ENCODE measurements at regions not wholly inside any gene's neighbourhood (a gene's known extent, or its start where the extent isn't known, plus 50 kb on each side); places are given as distances from the start of the nearest gene placed in this dataset.
"Not testable (repeated sequence)": the region's sequence is repeated elsewhere in the genome, so short reads cannot be mapped to it uniquely, and the experiment has no call there.

- intact Hi-C loops (cut with DNase I) = no loop called here
- Histone ChIP-seq H3K4me3 (no peak overlapping the region), H3K27ac (no peak overlapping the region), H3K9me3 (replicated peaks in 1 of 3) (no peaks in the 10 kb centered on the region), H3K36me3 (replicated peaks in 1 of 2) (no peaks in the 10 kb centered on the region), H3K27me3 (peaks cover 17% of the 10 kb centered on the region), H3K4me1 (replicated peaks in 1 of 2) (no peaks in the 10 kb centered on the region)
- DNase-seq = no peak
- TF ChIP-seq POLR2A (IDR thresholded peaks at IDR 0.05) (no peak), CTCF (IDR thresholded peaks at IDR 0.05) (no peak)
- WGBS, 4 donors = 50 to 65% (median 56%) methylated on average over 2 of the region's 2 CpGs; no CpG with 5 or more reads in 1 of the 4 donors
Measured at GRCh38 chrX:115978068-115978467, 192.5 kb upstream of the AGTR2 start.

- H3K9me3 ChIP-seq (replicated peaks in 1 of 3); DNase-seq; H3K27ac ChIP-seq; H3K36me3 ChIP-seq (replicated peaks in 1 of 2); intact Hi-C loops (cut with DNase I); H3K4me1 ChIP-seq (replicated peaks in 1 of 2); H3K4me3 ChIP-seq: not testable (repeated sequence)
- 67 to 91% (median 72%) methylated on average over 1 of the region's 1 CpG for WGBS, 4 donors
- peaks cover 37% of the 10 kb centered on the region for H3K27me3 ChIP-seq
Measured at GRCh38 chrX:115983148-115983547, 187.4 kb upstream of the AGTR2 start.

- WGBS, 4 donors = 38 to 81% (median 61%) methylated on average over 1 of the region's 1 CpG
- intact Hi-C loops (cut with DNase I); H3K4me3 ChIP-seq; H3K27ac ChIP-seq; DNase-seq; H3K9me3 ChIP-seq (replicated peaks in 1 of 3); H3K4me1 ChIP-seq (replicated peaks in 1 of 2); H3K36me3 ChIP-seq (replicated peaks in 1 of 2): not testable (repeated sequence)
- peaks cover 29% of the 10 kb centered on the region for H3K27me3 ChIP-seq
Measured at GRCh38 chrX:115987464-115987863, 183.1 kb upstream of the AGTR2 start.

- DNase-seq = no peak
- Histone ChIP-seq H3K4me3 (no peak overlapping the region), H3K9me3 (replicated peaks in 1 of 3) (no peaks in the 10 kb centered on the region), H3K36me3 (replicated peaks in 1 of 2) (no peaks in the 10 kb centered on the region), H3K27me3 (peaks cover 16% of the 10 kb centered on the region), H3K27ac (no peak overlapping the region), H3K4me1 (replicated peaks in 1 of 2) (no peaks in the 10 kb centered on the region)
- TF ChIP-seq POLR2A (IDR thresholded peaks at IDR 0.05) (no peak), CTCF (IDR thresholded peaks at IDR 0.05) (no peak)
- WGBS, 4 donors = 14 to 26% (median 17%) methylated on average over 3 of the region's 3 CpGs
- intact Hi-C loops (cut with DNase I) = no loop called here
Measured at GRCh38 chrX:115988825-115989224, 181.7 kb upstream of the AGTR2 start.

GRCh38 chrX:115989686-115990085 lies 180.9 kb upstream of the AGTR2 start:
- Histone ChIP-seq H3K36me3 (replicated peaks in 1 of 2) (no peaks in the 10 kb centered on the region), H3K27ac (no peak overlapping the region), H3K4me1 (replicated peaks in 1 of 2) (no peaks in the 10 kb centered on the region), H3K4me3 (no peak overlapping the region), H3K27me3 (peaks cover 11% of the 10 kb centered on the region), H3K9me3 (replicated peaks in 1 of 3) (no peaks in the 10 kb centered on the region)
- DNase-seq = no peak
- intact Hi-C loops (cut with DNase I) = no loop called here
- TF ChIP-seq POLR2A (IDR thresholded peaks at IDR 0.05) (no peak), CTCF (IDR thresholded peaks at IDR 0.05) (no peak)
- WGBS, 4 donors = 37 to 48% (median 44%) methylated on average over 1 of the region's 1 CpG

Measured in adrenal gland (tissue), 9 donors.